NCI-H524 treated with DMSO at 0.1 percent for 48 hours (cell line): ENCODE measurements at regions not wholly inside any gene's neighbourhood (a gene's known extent, or its start where the extent isn't known, plus 50 kb on each side); places are given as distances from the start of the nearest gene placed in this dataset.

Experiments
- DNase-seq: peaks from one replicate; lab custom pipeline; 2025; lab: John Stamatoyannopoulos, UW

DNA sequence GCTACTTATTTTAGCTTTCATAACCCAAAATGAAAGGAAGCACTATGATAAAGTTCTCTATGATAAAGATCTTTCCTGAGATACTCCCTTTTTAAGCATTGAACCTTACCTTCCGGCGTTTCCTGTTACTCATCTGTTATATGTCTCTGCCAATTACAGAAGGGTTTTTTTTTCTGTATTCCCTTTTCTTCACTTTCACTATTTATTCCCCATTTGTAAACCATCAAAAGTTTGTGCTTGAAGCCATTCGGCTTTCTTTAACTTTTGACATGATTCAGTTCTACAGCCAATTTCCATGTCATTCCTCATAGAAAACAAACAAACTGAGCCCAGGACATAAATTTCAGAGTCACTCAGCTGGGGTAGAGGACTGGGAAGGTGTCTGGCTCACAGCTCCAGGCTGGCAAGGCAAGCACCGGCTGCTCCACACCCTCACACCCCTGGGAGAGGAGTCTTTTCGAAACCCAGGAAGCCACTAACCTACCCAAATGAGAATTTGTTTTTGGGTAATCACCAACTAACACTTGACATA lies 429.4 kb upstream of the TRIB2 start:
- no peak for DNase-seq

DNA sequence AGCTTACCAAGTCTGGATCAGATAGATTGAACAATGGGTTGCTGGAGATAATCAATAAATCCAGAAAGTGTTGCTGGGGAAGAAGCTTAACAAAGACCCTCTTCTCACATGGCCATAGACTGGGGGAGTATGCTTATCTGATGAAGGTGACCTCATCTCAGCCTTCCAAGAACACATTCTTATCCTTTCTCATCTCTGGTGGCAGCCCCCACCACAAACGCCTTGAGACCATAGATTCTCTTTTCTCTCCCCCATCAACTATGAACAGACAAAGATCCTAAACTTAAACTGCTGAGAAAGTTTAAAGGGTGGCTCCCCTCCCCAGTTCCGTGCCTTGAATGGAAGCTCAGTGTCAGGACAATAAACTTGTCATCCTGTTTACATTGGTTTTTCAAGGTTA lies 428.7 kb upstream of the TRIB2 start:
- DNase-seq: no peak

- DNase-seq: no peak
Measured at GRCh38 chr2:12289120-12289802, 427.5 kb upstream of the TRIB2 start.

DNA sequence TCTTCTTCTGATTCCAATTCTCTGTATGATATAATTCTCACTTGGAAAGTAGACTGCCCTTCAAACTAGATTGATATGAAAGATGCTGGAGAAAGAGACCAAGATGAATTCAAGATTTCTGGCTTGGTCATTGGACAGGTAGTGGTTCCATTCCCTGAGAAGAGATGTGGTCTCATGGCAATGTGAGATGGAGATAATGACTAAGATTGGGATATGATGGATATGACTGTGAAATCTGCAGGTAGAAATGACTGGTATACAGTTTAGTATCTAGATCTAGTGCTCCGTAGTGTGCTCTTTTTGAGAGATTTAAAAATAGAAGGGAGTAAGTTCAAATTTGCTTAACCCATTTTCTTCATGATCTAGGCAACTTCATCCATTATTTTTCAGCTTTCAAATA lies 425.4 kb upstream of the TRIB2 start:
- DNase-seq: no peak

GRCh38 chr2:12293874-12294273 lies 422.9 kb upstream of the TRIB2 start:
- DNase-seq: no peak

DNA sequence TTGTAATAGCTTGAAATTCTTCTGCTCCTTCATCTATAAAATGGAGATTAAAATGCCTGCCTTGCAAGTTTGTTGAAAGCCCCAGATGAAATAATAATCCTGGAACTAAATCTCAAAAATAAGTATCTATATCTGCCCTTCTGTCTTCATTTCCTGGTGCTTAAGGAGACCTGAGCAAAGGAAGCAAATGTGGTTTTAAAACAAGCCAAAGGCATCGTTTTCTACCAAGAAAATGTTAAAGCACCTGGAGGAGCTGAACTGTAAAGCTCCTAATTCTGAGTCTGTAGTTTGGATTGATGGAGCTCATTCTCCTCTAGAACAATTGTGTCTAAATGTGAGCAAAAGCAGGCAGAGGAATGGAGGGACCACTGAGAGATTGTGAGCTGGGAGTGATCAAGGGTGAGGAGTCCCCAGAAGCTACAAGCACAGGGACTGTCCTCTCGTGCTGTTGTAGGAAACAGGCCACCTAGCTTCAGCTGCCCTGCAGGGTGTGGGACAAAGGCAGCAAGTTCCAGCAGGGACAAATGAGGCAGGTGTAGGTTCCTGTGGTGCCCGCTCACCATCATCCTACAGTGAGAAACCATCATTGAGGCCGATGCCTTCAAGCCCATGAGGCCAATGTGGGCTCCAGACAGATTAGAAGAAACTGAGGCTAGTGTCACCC lies 420.7 kb upstream of the TRIB2 start:
- no peak for DNase-seq

DNA sequence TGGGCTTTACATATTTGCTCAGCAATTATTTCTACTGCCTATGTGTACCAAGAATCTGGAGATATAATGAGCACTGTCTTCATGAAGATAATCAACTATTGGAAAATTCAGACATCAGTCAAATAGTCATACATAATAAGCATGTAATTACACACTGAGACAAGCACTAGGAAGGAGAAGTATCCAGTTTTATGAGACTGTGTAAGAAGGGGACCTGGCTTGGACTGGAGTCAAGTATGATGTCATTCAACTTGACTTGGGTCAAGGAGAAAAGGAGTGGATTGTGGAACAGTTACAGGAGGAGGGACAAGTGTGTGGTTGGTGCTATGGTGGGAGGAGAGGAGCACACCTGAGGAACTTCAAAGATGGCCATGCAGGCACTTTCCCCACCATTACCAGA lies 419.8 kb upstream of the TRIB2 start:
- no peak for DNase-seq

- no peak for DNase-seq
Measured at GRCh38 chr2:12298352-12298751, 418.4 kb upstream of the TRIB2 start.

GRCh38 chr2:12299431-12299830 lies 417.3 kb upstream of the TRIB2 start:
- no peak for DNase-seq

- DNase-seq: no peak
Measured at GRCh38 chr2:12300019-12300602, 416.6 kb upstream of the TRIB2 start.

DNA sequence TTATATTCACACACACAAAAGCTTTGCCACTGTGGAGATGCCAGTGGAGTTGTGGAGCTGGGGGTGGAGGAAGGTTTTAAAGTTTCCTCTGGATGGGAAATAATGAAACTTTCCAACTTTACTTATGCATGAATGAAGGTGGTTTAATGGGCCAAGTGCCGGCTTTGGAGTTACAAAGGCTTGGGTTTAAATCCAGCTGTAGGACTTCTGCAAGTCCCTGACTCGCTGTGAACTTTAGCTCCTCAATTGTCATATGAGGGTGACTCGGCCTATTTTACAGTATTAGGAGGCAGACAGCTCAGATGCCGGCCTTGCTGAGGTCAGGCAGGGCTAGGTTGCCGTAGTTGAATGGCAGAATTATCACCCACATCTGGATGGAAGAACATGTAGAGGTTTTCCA lies 415.8 kb upstream of the TRIB2 start:
- no peak for DNase-seq

GRCh38 chr2:12302140-12302539 lies 414.6 kb upstream of the TRIB2 start:
- no peak for DNase-seq

GRCh38 chr2:12302691-12303090 lies 414.0 kb upstream of the TRIB2 start:
- no peak for DNase-seq

GRCh38 chr2:12303181-12304030 lies 413.3 kb upstream of the TRIB2 start:
- DNase-seq: no peak

GRCh38 chr2:12304564-12305171 lies 412.1 kb upstream of the TRIB2 start:
- DNase-seq: no peak

GRCh38 chr2:12305931-12306330 lies 410.8 kb upstream of the TRIB2 start:
- no peak for DNase-seq

DNA sequence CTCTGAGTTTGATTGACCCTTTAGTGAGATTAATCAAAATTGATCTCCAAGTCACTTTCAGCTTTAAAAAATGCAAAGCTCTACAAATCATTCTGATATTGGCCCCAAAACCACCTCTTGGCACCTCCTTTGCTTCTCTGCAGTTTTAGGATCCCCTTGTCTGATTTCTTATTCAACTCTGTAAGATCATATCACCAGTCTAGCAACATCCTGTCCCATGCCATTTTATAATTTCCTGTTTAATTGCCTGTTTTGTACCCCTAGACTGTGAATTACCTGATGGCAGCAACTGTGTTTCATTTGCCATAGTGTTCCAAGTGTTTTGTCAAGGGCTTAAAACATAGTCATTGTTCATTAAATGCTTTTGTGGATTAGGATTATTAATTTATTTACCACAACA lies 406.3 kb upstream of the TRIB2 start:
- no peak for DNase-seq

GRCh38 chr2:12313445-12314126 lies 403.1 kb upstream of the TRIB2 start:
- DNase-seq: no peak

DNA sequence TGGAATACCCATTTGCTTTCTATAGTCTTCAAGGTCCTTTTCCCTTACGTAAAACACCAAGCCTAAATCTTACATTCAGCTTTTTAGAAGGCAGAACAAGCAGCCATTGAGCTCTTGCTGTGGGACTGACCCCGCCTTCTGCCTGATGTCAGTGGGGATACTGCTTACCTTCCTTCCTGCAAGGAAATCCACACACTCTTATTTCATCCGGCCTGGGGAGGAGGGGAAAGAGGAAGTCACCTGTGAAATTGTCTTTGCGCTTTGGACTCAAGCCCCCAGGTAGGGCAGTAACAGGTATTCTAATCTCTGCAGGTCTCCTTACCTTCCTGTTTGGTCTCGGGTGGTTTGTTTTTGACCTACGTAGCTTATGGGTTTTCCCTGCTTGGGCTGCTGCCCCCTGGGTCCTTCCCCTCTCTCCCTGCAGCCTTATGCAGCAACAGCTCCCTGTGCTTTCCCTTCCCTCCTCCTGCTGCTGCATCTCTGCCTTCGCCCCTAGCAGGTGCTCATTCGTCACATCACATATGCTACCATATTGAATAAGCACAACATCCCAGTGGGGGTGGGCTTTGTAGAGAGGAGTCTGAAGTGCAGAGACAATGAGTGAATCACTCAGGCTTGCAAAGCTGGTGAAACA lies 402.5 kb upstream of the TRIB2 start:
- no peak for DNase-seq

DNA sequence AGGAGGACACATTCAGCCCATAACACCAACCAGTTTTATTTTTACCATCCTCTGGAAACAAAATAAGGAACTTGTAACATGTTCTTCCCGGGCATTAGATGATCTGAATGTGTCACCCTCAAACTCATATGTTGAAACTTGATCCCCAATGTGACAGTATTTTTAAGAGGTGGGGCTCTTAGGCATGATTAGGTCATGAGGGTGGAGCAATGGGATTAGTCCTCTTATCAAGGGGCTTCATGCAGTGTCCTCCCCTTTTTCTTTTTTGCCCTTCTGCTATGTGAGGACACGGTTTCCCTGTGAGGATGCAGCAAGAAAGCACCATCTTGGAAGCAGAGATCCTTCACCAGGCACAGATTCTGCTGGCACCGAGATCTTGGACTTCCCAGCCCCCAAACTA lies 401.5 kb upstream of the TRIB2 start:
- DNase-seq: no peak

GRCh38 chr2:12316476-12316875 lies 400.3 kb upstream of the TRIB2 start:
- no peak for DNase-seq
